ENCODE measurements at regions not wholly inside any gene's neighbourhood (a gene's known extent, or its start where the extent isn't known, plus 50 kb on each side); places are given as distances from the start of the nearest gene placed in this dataset.

DNA sequence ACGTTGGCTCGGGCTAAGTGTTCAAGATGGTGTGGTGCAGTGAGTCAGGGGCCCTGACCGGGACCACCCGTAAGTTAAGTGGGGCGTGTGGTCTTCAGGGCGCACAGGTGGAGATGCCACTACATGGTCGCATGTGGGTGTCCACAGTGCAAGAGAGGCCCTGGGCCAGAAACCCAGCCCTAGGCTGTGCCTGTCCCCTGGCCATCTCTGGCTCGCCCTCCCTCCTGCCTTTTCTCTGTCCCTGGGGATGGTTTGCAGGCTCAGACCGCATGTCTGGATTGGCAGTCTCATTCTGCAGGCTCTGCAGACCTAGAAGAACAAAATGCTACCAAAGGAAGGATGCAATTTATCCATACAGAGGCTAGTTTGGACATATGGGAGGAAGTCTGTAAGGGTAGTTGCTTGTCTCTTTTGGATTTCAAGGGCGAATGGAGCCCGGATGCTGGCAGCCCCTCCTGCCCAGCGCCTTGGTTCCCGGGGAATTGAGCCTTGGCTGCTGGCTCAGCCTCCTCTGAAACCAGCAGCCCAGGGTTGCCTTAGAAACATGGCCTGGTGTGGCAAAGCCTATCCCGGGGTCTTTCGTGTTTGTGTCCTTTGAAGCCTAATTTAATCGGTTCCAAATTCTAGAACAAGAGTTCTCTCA lies 417.5 kb upstream of the HS6ST1 start:
- H3K4me3 Mint-ChIP-seq: peak overlapping the region; percentile 50
- DNase-seq (ENCODE audit: low spot score in 2 of 2) (peak in 1 of 2 donors; percentile 22), ATAC-seq (no peak)
- H3K9me3 Mint-ChIP-seq: no peaks in the 10 kb centered on the region
- H3K36me3 Mint-ChIP-seq: no peaks in the 10 kb centered on the region
- no peaks in the 10 kb centered on the region for H3K4me1 Mint-ChIP-seq
- no peak overlapping the region for H3K27ac Mint-ChIP-seq

DNA sequence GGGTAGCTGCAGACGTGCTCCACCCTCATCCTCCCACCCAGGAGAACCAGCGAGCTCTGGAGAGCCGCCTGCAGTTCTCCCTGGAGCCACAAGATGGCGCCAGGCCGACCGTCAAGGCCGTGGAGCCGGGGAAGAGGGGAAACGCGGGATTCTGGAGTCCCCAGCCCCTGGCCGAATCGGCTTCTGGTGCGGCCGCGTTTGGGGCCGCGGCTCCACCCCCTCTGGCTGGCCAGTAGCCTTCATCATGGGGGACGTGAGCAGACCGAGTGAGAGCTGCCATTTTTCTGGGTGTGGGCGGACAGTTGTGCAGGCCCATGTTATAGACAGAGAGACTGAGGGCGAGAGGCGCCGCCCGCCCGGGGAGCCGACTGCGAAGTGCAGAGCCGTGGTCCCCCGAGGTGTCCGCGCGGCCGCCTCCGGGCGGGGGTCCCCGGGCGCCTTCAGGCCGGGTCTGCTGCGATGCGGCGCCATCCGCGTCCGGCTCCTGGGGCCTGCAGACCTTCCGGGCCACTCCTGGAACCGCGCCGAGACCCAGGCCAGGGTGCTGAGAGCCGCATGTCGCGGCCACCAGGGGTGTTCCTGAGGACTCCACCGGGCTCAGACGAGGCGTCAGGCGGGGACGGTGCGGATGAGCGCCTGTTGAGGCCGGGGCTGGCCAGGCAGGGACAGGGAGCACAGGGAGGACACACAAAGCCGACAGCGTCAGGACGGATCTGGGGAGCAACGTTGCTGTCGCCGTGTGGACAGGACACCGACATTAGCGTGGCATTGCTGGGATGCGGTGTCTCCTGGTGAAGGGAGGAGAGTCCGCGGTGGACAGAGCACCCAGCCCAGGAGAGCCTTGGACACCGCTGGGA lies 418.2 kb upstream of the HS6ST1 start:
- H3K9me3 Mint-ChIP-seq: no peaks in the 10 kb centered on the region
- no peaks in the 10 kb centered on the region for H3K4me1 Mint-ChIP-seq
- H3K4me3 Mint-ChIP-seq: peak overlapping the region; percentile 50
- peak; percentile 31 for ATAC-seq
- no peaks in the 10 kb centered on the region for H3K36me3 Mint-ChIP-seq
- H3K27ac Mint-ChIP-seq: no peak overlapping the region
- peak; percentile 40 to 77 for DNase-seq (ENCODE audit: low spot score in 2 of 2)

DNA sequence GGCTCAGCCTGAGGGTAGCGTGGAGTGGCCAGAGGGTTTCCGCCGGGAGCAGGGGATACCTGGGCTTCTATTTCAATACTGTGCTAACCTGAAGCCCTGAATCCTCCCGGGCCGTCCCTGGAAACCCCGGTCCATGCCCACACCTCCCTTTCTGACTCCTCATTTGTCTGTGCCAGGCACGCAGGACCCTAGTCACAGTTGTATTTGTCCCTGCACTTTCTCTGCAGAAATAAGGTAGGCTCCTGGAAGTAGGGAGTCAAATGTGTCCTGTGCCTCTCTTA lies 418.8 kb upstream of the HS6ST1 start:
- Mint-ChIP-seq H3K9me3 (no peaks in the 10 kb centered on the region), H3K27ac (no peak overlapping the region), H3K4me3 (no peak overlapping the region), H3K36me3 (no peaks in the 10 kb centered on the region), H3K4me1 (no peaks in the 10 kb centered on the region)
- no peak for DNase-seq (ENCODE audit: low spot score in 2 of 2)
- no peak for ATAC-seq

DNA sequence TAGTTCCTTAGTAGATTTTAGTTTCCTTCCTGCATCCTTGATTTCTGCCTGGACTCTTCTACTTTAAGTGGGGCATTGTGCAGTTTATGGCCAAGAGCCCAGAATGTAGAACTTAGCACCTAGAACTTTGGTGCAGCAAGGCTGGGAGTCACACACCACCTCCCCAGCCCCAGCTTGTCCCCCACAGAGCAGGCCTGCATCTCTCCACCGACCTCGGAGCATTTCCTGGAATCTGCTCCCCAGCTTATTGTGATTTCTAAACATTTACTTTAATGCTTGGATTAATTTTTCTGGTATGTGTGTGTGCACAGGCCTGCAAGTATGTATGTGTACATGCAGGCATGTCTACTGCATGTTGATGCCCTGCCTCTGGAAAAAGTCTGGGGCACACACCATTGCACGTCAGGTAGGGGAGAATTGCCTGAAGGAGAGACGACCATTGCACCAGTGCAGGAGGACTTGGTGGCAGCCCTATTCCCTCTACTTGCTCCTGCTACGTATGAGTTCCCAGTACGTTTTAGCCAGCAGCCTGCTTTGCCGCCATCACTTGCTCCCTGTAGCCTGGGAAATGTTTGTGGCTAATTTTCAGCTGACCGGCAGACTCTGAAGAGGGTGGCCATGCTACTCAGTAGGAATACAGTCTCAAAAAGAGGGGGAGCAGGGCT lies 419.9 kb upstream of the HS6ST1 start:
- H3K27ac Mint-ChIP-seq: no peak overlapping the region
- no peaks in the 10 kb centered on the region for H3K36me3 Mint-ChIP-seq
- no peaks in the 10 kb centered on the region for H3K9me3 Mint-ChIP-seq
- DNase-seq (ENCODE audit: low spot score in 2 of 2) (no peak), ATAC-seq (no peak)
- no peak overlapping the region for H3K4me3 Mint-ChIP-seq
- H3K4me1 Mint-ChIP-seq: no peaks in the 10 kb centered on the region

DNA sequence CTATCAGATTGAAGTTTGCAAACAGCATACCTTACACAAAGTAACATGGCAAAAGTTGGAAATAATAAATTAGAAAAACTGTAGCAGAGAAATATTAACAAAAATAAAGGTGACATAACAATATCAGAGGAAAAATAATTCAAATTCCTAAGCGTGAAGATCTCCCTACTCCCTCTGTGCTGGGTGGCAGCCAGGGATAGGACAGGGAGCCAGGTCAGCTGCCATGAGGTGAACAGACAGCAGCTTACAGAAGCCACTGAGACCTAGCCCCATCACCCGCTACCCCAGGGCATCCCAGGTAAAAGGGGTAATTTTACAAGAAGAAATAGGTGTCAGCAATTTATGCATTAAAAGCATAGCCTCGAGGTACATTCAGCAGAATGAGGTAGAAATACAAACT lies 423.8 kb upstream of the HS6ST1 start:
- H3K4me1 Mint-ChIP-seq: no peaks in the 10 kb centered on the region
- H3K4me3 Mint-ChIP-seq: no peak overlapping the region
- H3K9me3 Mint-ChIP-seq: no peaks in the 10 kb centered on the region
- DNase-seq (ENCODE audit: low spot score in 2 of 2): no peak
- H3K36me3 Mint-ChIP-seq: no peaks in the 10 kb centered on the region
- no peak overlapping the region for H3K27ac Mint-ChIP-seq
- no peak for ATAC-seq

DNA sequence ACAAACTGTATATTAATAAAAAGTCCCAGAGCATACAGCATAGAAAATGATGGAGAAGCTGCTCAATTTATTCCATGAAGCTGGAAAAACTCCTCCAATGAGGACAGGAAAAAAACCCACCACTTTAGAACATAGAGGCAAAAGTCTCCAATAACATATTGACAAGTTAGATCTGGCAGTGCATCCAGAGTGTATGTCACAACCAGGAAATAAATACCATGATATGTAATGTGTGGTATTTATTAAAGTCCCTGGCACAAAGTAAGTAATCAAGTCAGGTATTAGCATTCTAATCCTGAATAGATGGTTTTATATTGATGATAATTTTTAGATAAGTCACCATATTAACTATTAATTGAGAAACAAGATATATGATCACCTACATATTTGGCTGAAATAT lies 427.3 kb upstream of the HS6ST1 start:
- ATAC-seq (no peak), DNase-seq (ENCODE audit: low spot score in 2 of 2) (no peak)
- no peaks in the 10 kb centered on the region for H3K9me3 Mint-ChIP-seq
- H3K36me3 Mint-ChIP-seq: no peaks in the 10 kb centered on the region
- H3K4me1 Mint-ChIP-seq: no peaks in the 10 kb centered on the region
- H3K27ac Mint-ChIP-seq: no peak overlapping the region
- H3K4me3 Mint-ChIP-seq: no peak overlapping the region

DNA sequence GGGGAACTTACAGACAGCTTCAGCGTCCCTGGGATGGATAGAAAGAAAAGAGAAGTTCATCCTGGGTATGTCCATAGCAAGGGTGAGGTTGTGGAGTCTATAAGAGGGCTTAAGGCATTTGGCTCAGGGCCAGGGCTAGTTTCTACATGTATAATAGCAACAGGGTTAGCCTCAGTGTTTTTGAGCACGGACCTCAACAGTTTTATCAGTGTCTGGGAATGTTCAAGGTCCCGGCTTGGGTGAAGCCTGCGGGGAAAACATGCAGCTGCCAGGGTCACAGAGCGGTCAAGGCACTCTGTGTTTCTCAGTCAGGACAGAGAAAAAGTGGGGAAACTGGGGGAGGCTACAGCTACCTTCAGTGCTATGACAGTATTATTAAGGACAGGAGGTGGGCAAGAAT lies 427.7 kb upstream of the HS6ST1 start:
- no peaks in the 10 kb centered on the region for H3K4me1 Mint-ChIP-seq

DNA sequence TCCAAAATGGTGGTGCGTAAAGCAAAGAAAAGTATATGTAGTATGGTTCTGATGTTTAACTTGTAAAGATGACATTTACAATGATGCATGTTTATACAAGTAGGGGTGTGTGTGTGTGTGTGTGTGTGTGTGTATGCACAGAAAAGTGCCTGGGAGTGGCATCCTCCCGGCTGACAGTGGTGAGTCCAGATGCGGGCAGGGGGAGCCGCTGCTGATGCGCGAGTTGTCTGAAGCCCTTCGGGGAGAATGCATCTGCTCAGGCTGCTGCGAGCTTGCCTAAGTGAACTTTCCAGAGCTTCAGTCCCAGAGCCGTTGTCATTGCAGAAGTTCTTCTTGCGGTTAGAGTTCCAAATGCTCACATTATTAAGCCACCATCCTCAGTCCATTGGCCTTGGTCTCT lies 429.7 kb upstream of the HS6ST1 start:
- no peak for DNase-seq (ENCODE audit: low spot score in 2 of 2)
- H3K9me3 Mint-ChIP-seq: no peaks in the 10 kb centered on the region
- H3K4me3 Mint-ChIP-seq: no peak overlapping the region
- no peak for ATAC-seq
- H3K4me1 Mint-ChIP-seq: no peaks in the 10 kb centered on the region
- H3K36me3 Mint-ChIP-seq: no peaks in the 10 kb centered on the region
- H3K27ac Mint-ChIP-seq: no peak overlapping the region

More for the DNA sequence above, 427.7 kb upstream of the HS6ST1 start:
- Mint-ChIP-seq H3K36me3 (no peaks in the 10 kb centered on the region), H3K9me3 (no peaks in the 10 kb centered on the region), H3K27ac (no peak overlapping the region), H3K4me3 (no peak overlapping the region)
- DNase-seq (ENCODE audit: low spot score in 2 of 2) (no peak), ATAC-seq (no peak)

DNA sequence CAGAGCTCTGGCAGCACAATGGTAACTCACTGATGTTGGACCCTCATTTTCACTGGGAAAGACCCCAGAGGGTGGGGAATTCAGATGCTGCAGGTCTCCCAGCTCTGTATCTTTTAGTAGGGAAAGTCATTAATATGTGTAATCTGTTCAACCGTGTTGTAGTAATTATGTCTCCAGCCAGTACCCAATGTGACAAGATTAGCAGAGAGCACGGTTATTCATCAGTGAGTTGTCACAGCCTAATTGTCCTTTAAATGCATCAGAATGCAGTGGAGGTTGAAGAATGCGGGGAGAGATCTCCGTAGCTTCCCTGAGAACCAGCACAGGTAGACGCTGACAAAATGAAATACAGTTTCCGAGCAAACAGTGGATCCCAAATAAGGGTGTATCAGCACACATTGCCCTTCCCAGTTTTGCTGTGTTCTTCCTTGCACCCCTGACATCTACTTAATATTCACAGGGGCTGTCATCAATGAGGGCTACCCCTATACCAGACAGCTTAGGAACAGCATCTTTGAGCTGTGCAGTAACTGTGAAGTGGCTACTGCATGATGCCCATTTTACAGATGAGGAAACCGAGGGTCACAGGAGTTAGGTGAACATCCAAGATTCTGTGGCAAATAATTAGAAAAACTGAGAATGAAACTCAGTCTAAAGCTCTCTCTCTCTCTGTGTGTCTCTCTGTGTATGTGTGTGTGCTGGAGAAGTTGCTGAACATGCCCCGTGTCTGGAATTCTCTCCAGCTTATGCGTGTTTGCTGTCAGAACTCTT lies 430.4 kb upstream of the HS6ST1 start:
- H3K36me3 Mint-ChIP-seq: no peaks in the 10 kb centered on the region
- ATAC-seq (no peak), DNase-seq (ENCODE audit: low spot score in 2 of 2) (no peak)
- H3K4me1 Mint-ChIP-seq: peaks cover 3% of the 10 kb centered on the region
- H3K9me3 Mint-ChIP-seq: no peaks in the 10 kb centered on the region
- no peak overlapping the region for H3K4me3 Mint-ChIP-seq
- H3K27ac Mint-ChIP-seq: no peak overlapping the region

DNA sequence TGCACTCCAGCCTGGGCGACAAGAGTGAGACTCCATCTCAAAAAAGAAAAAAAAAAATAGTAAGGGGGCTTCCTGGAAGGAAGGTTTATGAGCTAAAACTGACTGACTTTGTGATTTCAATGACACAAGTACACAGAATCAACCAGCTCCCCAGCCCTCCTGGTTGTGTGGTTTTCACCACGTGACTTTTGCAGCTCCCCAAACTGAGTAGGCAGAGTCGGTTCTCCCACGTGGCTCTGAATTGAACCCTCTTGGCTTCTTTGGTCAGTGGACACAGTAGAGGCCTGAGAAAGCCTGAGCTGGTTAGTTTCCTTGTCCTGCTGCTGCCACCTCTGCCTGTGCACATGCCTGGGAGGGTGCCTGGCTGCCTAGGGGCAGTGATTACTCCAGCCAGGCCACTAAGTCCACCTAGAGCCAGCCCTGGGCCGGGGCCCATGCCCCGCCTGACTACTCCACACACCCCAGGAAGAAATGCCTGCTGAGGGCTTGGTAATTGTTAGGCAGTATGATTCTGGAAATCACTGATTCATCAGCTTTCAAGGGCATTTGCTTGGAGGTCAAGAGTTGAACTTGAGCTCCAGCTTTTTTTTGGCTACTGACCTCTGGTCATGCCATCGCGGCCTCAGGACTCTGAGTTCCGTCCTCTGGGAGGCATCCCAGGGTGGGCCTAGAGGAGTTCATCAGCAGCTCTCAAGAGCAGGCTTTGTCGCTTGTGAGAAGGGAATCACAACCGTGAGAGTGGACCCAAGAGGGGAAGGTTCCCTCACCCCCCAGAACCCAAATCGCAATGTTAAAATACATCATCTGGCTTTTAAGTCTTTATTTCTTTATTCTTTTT lies 431.9 kb upstream of the HS6ST1 start:
- no peaks in the 10 kb centered on the region for H3K36me3 Mint-ChIP-seq
- peaks cover 10% of the 10 kb centered on the region for H3K4me1 Mint-ChIP-seq
- no peak overlapping the region for H3K27ac Mint-ChIP-seq
- DNase-seq (ENCODE audit: low spot score in 2 of 2) (no peak), ATAC-seq (peak; percentile 28)
- no peaks in the 10 kb centered on the region for H3K9me3 Mint-ChIP-seq
- H3K4me3 Mint-ChIP-seq: no peak overlapping the region

DNA sequence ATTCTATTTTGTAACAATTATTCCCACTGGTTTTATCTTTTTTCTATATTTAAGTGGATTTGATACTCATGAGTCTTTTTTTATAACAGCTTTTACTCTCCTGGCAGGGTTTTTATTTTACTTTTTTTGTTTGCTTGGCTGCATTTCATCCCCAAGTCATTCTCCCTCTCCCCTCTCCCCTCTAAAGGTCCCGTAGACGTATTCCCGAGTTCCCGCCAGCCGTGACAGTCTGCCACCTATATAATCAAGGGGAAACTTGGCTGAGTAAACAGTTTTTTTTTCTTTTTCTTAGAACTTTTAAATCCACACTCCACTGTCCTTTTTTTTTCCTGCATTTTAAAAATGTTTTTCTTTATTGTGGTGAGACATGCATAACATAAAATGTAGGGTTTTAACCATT lies 433.1 kb upstream of the HS6ST1 start:
- peaks cover 10% of the 10 kb centered on the region for H3K4me1 Mint-ChIP-seq
- H3K9me3 Mint-ChIP-seq: no peaks in the 10 kb centered on the region
- H3K4me3 Mint-ChIP-seq: no peak overlapping the region
- H3K27ac Mint-ChIP-seq: no peak overlapping the region
- ATAC-seq (no peak), DNase-seq (ENCODE audit: low spot score in 2 of 2) (no peak)
- no peaks in the 10 kb centered on the region for H3K36me3 Mint-ChIP-seq

DNA sequence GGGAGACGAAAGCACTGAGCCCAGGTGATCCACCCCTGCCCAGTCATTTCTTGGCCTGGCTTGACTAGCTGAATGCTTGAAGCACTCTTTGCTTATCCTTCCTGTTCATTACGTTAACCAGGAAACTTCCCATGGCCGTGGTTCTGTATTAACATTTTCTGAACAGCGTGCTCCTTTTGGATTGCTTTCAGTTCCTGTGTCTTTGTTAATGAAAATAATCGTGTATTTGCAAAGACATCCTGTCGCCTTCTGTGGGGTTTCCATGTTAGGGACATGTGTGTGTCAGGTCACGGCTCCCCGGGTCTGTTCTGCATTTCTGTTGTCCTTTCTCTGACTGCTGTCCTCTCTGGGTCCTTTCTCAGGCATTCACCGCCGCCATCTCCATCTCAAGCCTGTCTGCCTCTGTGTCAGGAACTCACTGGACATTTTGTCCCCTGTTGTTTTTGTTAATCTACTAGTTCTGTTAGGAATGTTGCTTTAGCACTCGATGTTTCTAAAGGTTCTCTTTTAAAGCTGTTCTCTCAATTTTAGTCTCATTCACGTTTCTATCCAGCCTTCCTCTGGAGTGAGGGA lies 434.1 kb upstream of the HS6ST1 start:
- Mint-ChIP-seq H3K27ac (no peak overlapping the region), H3K4me1 (peaks cover 10% of the 10 kb centered on the region), H3K36me3 (no peaks in the 10 kb centered on the region), H3K9me3 (no peaks in the 10 kb centered on the region), H3K4me3 (no peak overlapping the region)
- DNase-seq (ENCODE audit: low spot score in 2 of 2): no peak
- ATAC-seq: no peak

DNA sequence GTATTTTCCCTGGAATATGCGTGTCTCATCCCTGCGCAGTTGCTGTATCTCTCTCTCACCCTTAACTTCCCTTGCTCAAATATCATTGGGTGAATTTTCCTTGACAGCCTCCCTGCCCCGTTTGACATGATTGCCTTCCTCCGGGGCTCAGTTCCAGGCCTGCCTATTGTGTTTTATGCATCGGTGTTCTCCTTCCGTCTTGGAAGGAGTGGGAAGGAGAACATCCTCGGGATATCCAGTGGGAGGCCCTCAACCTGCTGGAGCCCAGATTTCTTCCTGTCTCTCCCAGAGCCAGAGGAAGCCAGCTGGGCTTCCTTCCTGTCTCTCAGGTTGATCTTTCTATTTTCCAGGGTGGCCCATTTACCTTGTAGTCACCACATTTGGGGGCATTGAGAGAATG lies 434.7 kb upstream of the HS6ST1 start:
- no peaks in the 10 kb centered on the region for H3K36me3 Mint-ChIP-seq
- peaks cover 10% of the 10 kb centered on the region for H3K4me1 Mint-ChIP-seq
- H3K4me3 Mint-ChIP-seq: no peak overlapping the region
- DNase-seq (ENCODE audit: low spot score in 2 of 2) (no peak), ATAC-seq (no peak)
- no peaks in the 10 kb centered on the region for H3K9me3 Mint-ChIP-seq
- H3K27ac Mint-ChIP-seq: no peak overlapping the region

DNA sequence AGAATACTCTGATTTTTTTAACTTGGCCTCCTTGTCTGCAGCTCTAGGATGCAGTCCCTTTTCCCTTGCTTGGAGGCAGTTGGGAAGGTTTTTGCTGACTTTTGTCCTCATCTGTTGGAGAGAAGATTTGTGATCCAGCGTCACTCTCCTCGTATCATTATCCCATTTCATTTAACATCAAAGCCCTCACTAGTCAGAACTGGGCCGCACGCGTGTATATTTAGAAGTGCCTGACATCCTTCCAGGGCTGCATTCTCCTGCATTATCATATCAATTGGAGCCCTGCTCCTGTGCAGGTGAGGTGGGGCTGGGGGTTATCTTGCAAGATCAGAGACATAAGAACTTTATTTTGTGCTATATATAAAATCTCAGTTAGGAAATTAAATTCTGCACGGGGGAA lies 435.1 kb upstream of the HS6ST1 start:
- ATAC-seq (no peak), DNase-seq (ENCODE audit: low spot score in 2 of 2) (no peak)
- Mint-ChIP-seq H3K36me3 (no peaks in the 10 kb centered on the region), H3K4me3 (no peak overlapping the region), H3K4me1 (peaks cover 10% of the 10 kb centered on the region), H3K27ac (no peak overlapping the region), H3K9me3 (no peaks in the 10 kb centered on the region)

Measured in stimulated activated effector memory CD8-positive, alpha-beta T cell treated with anti-CD3 and anti-CD28 coated beads, Interleukin-12 subunit alpha, Interleukin-12 subunit beta, amount 100 ng/mL, for 72 hours (primary cell).